ENCODE measurements at regions not wholly inside any gene's neighbourhood (a gene's known extent, or its start where the extent isn't known, plus 50 kb on each side); places are given as distances from the start of the nearest gene placed in this dataset.

DNA sequence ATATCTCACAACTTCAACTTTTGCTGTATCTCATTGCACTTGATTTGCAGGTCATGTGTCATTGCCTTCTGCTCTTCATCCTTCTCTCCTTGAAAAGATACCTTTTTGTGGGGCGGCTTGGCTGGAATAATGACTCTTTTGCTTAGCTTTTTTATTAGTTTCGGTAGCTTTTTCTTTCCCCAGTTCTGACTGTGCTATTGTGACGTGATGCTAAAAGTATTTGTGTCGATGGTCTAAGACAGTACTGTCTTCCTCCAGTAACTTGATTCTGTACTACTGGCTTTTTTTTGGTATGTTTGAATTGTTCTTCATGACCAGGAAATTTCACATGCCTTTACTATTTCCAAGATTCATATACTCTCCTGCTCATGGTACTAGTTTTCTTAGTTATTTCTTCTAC is 63.1 kb downstream of the SLITRK1 start:
- Mint-ChIP-seq H3K9me3 (ENCODE audit: unreplicated experiment) (peaks cover 6% of the 10 kb centered on the region), H3K4me1 (ENCODE audit: insufficient read depth, unreplicated experiment) (no peaks in the 10 kb centered on the region), H3K27me3 (ENCODE audit: insufficient read depth, unreplicated experiment) (no peaks in the 10 kb centered on the region), H3K27ac (ENCODE audit: low read depth, unreplicated experiment) (no peak overlapping the region), H3K36me3 (ENCODE audit: insufficient read depth, unreplicated experiment) (no peaks in the 10 kb centered on the region), H3K4me3 (ENCODE audit: unreplicated experiment) (no peak overlapping the region)
- BruUV-seq (replicated peaks): no TSS peak
- no peak for DNase-seq (ENCODE audit: unreplicated experiment)
- intact Hi-C loops (cut with micrococcal nuclease): no loop called here
- TF ChIP-seq, protein P1, sequence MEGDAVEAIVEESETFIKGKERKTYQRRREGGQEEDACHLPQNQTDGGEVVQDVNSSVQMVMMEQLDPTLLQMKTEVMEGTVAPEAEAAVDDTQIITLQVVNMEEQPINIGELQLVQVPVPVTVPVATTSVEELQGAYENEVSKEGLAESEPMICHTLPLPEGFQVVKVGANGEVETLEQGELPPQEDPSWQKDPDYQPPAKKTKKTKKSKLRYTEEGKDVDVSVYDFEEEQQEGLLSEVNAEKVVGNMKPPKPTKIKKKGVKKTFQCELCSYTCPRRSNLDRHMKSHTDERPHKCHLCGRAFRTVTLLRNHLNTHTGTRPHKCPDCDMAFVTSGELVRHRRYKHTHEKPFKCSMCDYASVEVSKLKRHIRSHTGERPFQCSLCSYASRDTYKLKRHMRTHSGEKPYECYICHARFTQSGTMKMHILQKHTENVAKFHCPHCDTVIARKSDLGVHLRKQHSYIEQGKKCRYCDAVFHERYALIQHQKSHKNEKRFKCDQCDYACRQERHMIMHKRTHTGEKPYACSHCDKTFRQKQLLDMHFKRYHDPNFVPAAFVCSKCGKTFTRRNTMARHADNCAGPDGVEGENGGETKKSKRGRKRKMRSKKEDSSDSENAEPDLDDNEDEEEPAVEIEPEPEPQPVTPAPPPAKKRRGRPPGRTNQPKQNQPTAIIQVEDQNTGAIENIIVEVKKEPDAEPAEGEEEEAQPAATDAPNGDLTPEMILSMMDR (IDR thresholded peaks at IDR 0.05; ENCODE audit: unreplicated experiment): no peak
- CTCF ChIA-PET: no interaction called here
- POLR2A ChIA-PET: no interaction called here

DNA sequence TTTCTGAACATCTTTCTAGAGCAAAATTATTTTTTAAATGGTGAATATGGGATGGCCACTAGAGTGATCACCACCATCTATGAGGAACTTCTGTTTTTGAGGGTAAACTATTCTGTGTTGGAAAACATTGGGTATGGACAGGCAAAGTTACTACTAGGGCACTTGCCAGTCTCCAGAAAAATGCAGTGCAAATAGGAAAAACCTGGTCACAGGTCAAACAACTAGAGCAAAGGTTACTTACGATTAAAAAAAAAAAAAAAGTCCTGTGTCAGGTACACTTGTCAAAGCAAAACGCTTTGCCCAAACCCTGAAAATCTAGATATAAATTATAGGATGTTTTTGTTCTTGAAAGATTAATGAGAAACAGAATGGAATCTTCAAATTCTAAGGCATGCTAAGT is 66.2 kb downstream of the SLITRK1 start:
- POLR2A ChIA-PET: interaction anchor here (0.6 kb wide), 1 partner anchor 42 kb away, joined by 5 read pairs; no protein-coding TSS in a partner anchor
- Mint-ChIP-seq H3K9me3 (ENCODE audit: unreplicated experiment) (peaks cover 6% of the 10 kb centered on the region), H3K36me3 (ENCODE audit: insufficient read depth, unreplicated experiment) (no peaks in the 10 kb centered on the region), H3K27ac (ENCODE audit: low read depth, unreplicated experiment) (no peak overlapping the region), H3K4me1 (ENCODE audit: insufficient read depth, unreplicated experiment) (no peaks in the 10 kb centered on the region), H3K4me3 (ENCODE audit: unreplicated experiment) (no peak overlapping the region), H3K27me3 (ENCODE audit: insufficient read depth, unreplicated experiment) (no peaks in the 10 kb centered on the region)
- CTCF ChIA-PET: no interaction called here
- BruUV-seq (replicated peaks): no TSS peak
- intact Hi-C loops (cut with micrococcal nuclease): no loop called here
- DNase-seq (ENCODE audit: unreplicated experiment): no peak
- TF ChIP-seq, protein P1 (IDR thresholded peaks at IDR 0.05; ENCODE audit: unreplicated experiment): no peak

DNA sequence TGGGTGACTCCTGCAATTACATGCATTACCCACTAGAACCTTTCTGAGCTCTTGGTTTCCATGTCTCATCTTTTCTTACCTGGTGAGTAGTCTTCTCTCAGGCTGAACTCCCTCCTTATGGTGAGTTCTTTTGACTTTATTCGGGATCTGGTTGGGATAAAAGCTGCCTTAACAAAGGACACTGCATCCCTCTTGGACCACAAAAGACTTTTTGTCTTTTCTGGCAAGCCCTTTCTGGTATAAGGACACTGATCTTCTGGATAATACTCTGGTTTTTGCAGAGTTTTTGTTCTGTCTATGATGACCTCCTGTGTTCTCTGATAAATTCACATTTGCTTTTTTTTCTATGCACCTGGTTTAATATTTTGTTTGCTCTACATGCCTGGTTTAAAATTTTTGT is 66.7 kb downstream of the SLITRK1 start:
- peaks cover 6% of the 10 kb centered on the region for H3K9me3 Mint-ChIP-seq (ENCODE audit: unreplicated experiment)
- H3K4me3 Mint-ChIP-seq (ENCODE audit: unreplicated experiment): no peak overlapping the region
- intact Hi-C loops (cut with micrococcal nuclease): no loop called here
- H3K36me3 Mint-ChIP-seq (ENCODE audit: insufficient read depth, unreplicated experiment): no peaks in the 10 kb centered on the region
- BruUV-seq (replicated peaks): no TSS peak
- no peak overlapping the region for H3K27ac Mint-ChIP-seq (ENCODE audit: low read depth, unreplicated experiment)
- H3K27me3 Mint-ChIP-seq (ENCODE audit: insufficient read depth, unreplicated experiment): no peaks in the 10 kb centered on the region
- CTCF ChIA-PET: interaction anchor here (0.6 to 0.7 kb wide), 2 partner anchors 18 to 170 kb away, joined by 3 read pairs; no protein-coding TSS in a partner anchor
- TF ChIP-seq, protein P1 (IDR thresholded peaks at IDR 0.05; ENCODE audit: unreplicated experiment): no peak
- POLR2A ChIA-PET: interaction anchor here (0.5 kb wide), 1 partner anchor 119 kb away, joined by 3 read pairs; no protein-coding TSS in a partner anchor
- H3K4me1 Mint-ChIP-seq (ENCODE audit: insufficient read depth, unreplicated experiment): no peaks in the 10 kb centered on the region
- no peak for DNase-seq (ENCODE audit: unreplicated experiment)

DNA sequence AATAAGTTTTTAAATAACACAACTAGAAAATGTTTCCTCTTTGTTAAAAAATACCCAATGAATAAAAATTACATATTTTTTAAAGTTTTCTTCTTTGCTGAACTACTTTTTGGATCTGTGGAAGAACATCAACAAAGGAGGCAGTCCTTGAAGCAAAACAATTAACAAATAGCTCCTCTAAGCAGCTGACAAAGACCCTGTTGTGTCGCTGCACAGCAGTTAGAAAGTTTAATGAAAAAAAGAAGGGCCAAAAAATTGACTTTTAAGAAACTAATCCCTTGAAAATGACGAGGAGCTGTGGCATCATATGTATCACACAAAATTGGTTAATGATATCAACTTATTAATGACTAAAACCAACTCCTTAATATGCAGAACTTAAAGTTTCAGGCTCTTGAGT is 72.1 kb downstream of the SLITRK1 start:
- H3K4me1 Mint-ChIP-seq (ENCODE audit: insufficient read depth, unreplicated experiment): no peaks in the 10 kb centered on the region

More for the DNA sequence above, 72.1 kb downstream of the SLITRK1 start:
- ChIA-PET CTCF (no interaction called here), POLR2A (no interaction called here)
- Mint-ChIP-seq H3K27ac (ENCODE audit: low read depth, unreplicated experiment) (no peak overlapping the region), H3K27me3 (ENCODE audit: insufficient read depth, unreplicated experiment) (no peaks in the 10 kb centered on the region), H3K4me3 (ENCODE audit: unreplicated experiment) (no peak overlapping the region), H3K36me3 (ENCODE audit: insufficient read depth, unreplicated experiment) (no peaks in the 10 kb centered on the region), H3K9me3 (ENCODE audit: unreplicated experiment) (no peaks in the 10 kb centered on the region)
- DNase-seq (ENCODE audit: unreplicated experiment): no peak
- BruUV-seq (replicated peaks): no TSS peak
- intact Hi-C loops (cut with micrococcal nuclease): no loop called here
- TF ChIP-seq, protein P1 (IDR thresholded peaks at IDR 0.05; ENCODE audit: unreplicated experiment): no peak
